H9 (cell line): ENCODE measurements at regions not wholly inside any gene's neighbourhood (a gene's known extent, or its start where the extent isn't known, plus 50 kb on each side); places are given as distances from the start of the nearest gene placed in this dataset.
"Not testable (repeated sequence)": the region's sequence is repeated elsewhere in the genome, so short reads cannot be mapped to it uniquely, and the experiment has no call there.

Experiments
- DNase-seq: peaks from one replicate; pipeline ENCODE4 v3.0.0-alpha.2; 2017
- H2AFZ ChIP-seq: one replicate; pipeline ENCODE4 v1.6.1; 2013; ENCODE audit warnings: mild to moderate bottlenecking, low read length, control low read depth, moderate library complexity
- H2AK5ac ChIP-seq: 2 replicates; pipeline ENCODE4 v1.6.1; 2013; ENCODE audit warnings: low read length, control low read depth, mixed read lengths; ENCODE audit not compliant: insufficient read length
- H2BK120ac ChIP-seq: one replicate; pipeline ENCODE4 v1.6.1; 2013; ENCODE audit warnings: low read depth, mild to moderate bottlenecking, low read length, control low read depth, inconsistent platforms; ENCODE audit not compliant: poor library complexity, severe bottlenecking
- H2BK12ac ChIP-seq: 2 replicates; pipeline ENCODE4 v1.6.1; 2013; ENCODE audit warnings: low read length, control low read depth, mixed read lengths, low read depth; ENCODE audit not compliant: insufficient read length
- H2BK15ac ChIP-seq: 2 replicates; pipeline ENCODE4 v1.6.1; 2013; ENCODE audit warnings: low read depth, low read length, control low read depth
- H2BK20ac ChIP-seq: one replicate; pipeline ENCODE4 v1.6.1; 2013; ENCODE audit warnings: low read depth, mild to moderate bottlenecking, low read length, control low read depth, inconsistent platforms; ENCODE audit not compliant: poor library complexity, severe bottlenecking
- H2BK5ac ChIP-seq: 2 replicates; pipeline ENCODE4 v1.6.1; 2013; ENCODE audit warnings: low read length, control low read depth, mixed read lengths; ENCODE audit not compliant: insufficient read length
- H3K14ac ChIP-seq: 2 replicates; pipeline ENCODE4 v1.6.1; 2013; ENCODE audit warnings: low read length, control low read depth; ENCODE audit not compliant: insufficient read depth
- H3K18ac ChIP-seq: 2 replicates; pipeline ENCODE4 v1.6.1; 2013; ENCODE audit warnings: low read depth, mild to moderate bottlenecking, mixed read lengths, low read length, control low read depth; ENCODE audit not compliant: insufficient read length
- H3K23ac ChIP-seq: 2 replicates; pipeline ENCODE4 v1.6.1; 2013; ENCODE audit warnings: low read length, control low read depth, mixed read lengths, low read depth; ENCODE audit not compliant: insufficient read length
- H3K23me2 ChIP-seq: 2 replicates; pipeline ENCODE4 v1.6.1; 2013; ENCODE audit warnings: low read depth, mild to moderate bottlenecking, mixed read lengths, low read length, control low read depth; ENCODE audit not compliant: insufficient read length, poor library complexity, severe bottlenecking
- H3K27ac ChIP-seq: 2 replicates; pipeline ENCODE4 v1.5.1; 2013; ENCODE audit warnings: low read length, control low read depth, mixed read lengths, low read depth; ENCODE audit not compliant: insufficient read length
- H3K27me3 ChIP-seq: 2 replicates; pipeline ENCODE4 v1.6.1; 2013; ENCODE audit warnings: low read length, control low read depth, inconsistent platforms; ENCODE audit not compliant: insufficient read depth
- H3K4ac ChIP-seq: 2 replicates; pipeline ENCODE4 v1.6.1; 2013; ENCODE audit warnings: low read depth, mild to moderate bottlenecking, control low read depth, inconsistent platforms, low read length, moderate library complexity
- H3K4me1 ChIP-seq: 2 replicates; pipeline ENCODE4 v1.6.1; 2013; ENCODE audit warnings: low read length, control low read depth, inconsistent platforms; ENCODE audit not compliant: insufficient read depth
- H3K4me2 ChIP-seq: 2 replicates; pipeline ENCODE4 v1.6.1; 2013; ENCODE audit warnings: low read length, control low read depth, mixed read lengths; ENCODE audit not compliant: insufficient read length, insufficient read depth
- H3K56ac ChIP-seq: 2 replicates; pipeline ENCODE4 v1.6.1; 2013; ENCODE audit warnings: low read depth, mild to moderate bottlenecking, mixed read lengths, low read length, control low read depth; ENCODE audit not compliant: insufficient read length
- H3K79me1 ChIP-seq: 2 replicates; pipeline ENCODE4 v1.6.1; 2013; ENCODE audit warnings: low read depth, mild to moderate bottlenecking, moderate library complexity, low read length, control low read depth, inconsistent platforms; ENCODE audit not compliant: insufficient read depth, poor library complexity, severe bottlenecking
- H3K79me2 ChIP-seq: 2 replicates; pipeline ENCODE4 v1.6.1; 2013; ENCODE audit warnings: low read length, control low read depth, inconsistent platforms; ENCODE audit not compliant: insufficient read depth
- H3K9ac ChIP-seq: 2 replicates; pipeline ENCODE4 v1.6.1; 2013; ENCODE audit warnings: low read length, control low read depth, mixed read lengths; ENCODE audit not compliant: insufficient read length; ENCODE audit errors: extremely low read depth
- H3K9me3 ChIP-seq: one replicate; pipeline ENCODE4 v1.6.1; 2013; ENCODE audit warnings: low read depth, low read length, inconsistent platforms; ENCODE audit not compliant: control insufficient read depth
- H3T11ph ChIP-seq: one replicate; pipeline ENCODE4 v1.6.1; 2013; ENCODE audit warnings: mild to moderate bottlenecking, low read length, control low read depth, inconsistent platforms
- H4K20me1 ChIP-seq: one replicate; pipeline ENCODE4 v1.6.1; 2013; ENCODE audit not compliant: control insufficient read depth, insufficient read length, insufficient read depth
- H4K5ac ChIP-seq: 2 replicates; pipeline ENCODE4 v1.6.1; 2013; ENCODE audit warnings: low read depth, mild to moderate bottlenecking, mixed read lengths, low read length, control low read depth; ENCODE audit not compliant: insufficient read length
- H4K8ac ChIP-seq: replicated peaks from 2 replicates; pipeline ENCODE4 v1.6.1; 2013; ENCODE audit warnings: low read length, control low read depth, mixed read lengths, low read depth; ENCODE audit not compliant: insufficient read length
- H4K91ac ChIP-seq: 2 replicates; pipeline ENCODE4 v1.6.1; 2013; ENCODE audit warnings: low read depth, mild to moderate bottlenecking, moderate library complexity, mixed read lengths, low read length, control low read depth; ENCODE audit not compliant: insufficient read length
- H3K27ac Mint-ChIP-seq, 3 experiments: 2 replicates in 2 of 3; 3 replicates in 1 of 3; pipeline ENCODE4 v1.8.0; 2020 to 2021; ENCODE audit warnings: mixed read lengths in 3 of 3, mild to moderate bottlenecking in 1 of 3, moderate library complexity in 1 of 3
- H3K27me3 Mint-ChIP-seq: 2 replicates; pipeline ENCODE4 v1.8.0; 2021; ENCODE audit warnings: low read depth, mild to moderate bottlenecking, moderate library complexity, mixed read lengths
- H3K36me3 Mint-ChIP-seq, 3 experiments: 2 replicates in 2 of 3; 3 replicates in 1 of 3; pipeline ENCODE4 v1.8.0; 2020 to 2021; ENCODE audit warnings: low read depth in 3 of 3, mixed read lengths in 3 of 3; ENCODE audit not compliant: insufficient read depth in 1 of 3
- H3K4me1 Mint-ChIP-seq, 2 experiments: 2 replicates each; pipeline ENCODE4 v1.8.0; 2020; ENCODE audit warnings: mixed read lengths in 2 of 2
- H3K4me3 Mint-ChIP-seq, 2 experiments: 2 replicates in 1 of 2; 3 replicates in 1 of 2; pipeline ENCODE4 v1.8.0; 2020 to 2021; ENCODE audit warnings: mild to moderate bottlenecking in 2 of 2, mixed read lengths in 2 of 2, moderate library complexity in 1 of 2
- H3K9me3 Mint-ChIP-seq, 2 experiments: 2 replicates in 1 of 2; 3 replicates in 1 of 2; pipeline ENCODE4 v1.8.0; 2020; ENCODE audit warnings: mild to moderate bottlenecking in 2 of 2, mixed read lengths in 2 of 2, moderate library complexity in 1 of 2
- WGBS: extraction: QIAGEN DNeasy Blood & Tissue Kit; methylation state at CpG from one replicate; pipeline ENCODE4 v1.1.7; 2013; ENCODE audit warnings: missing lambda C conversion rate, low lambda C conversion rate, mixed read lengths; ENCODE audit not compliant: insufficient read length; ENCODE audit errors: extremely low coverage; 5-methylcytosine and 5-hydroxymethylcytosine counted together

GRCh38 chr16:31581065-31581464 lies 53.4 kb downstream of the AHSP start:
- not testable (repeated sequence) for H3K27ac ChIP-seq, H3K27ac Mint-ChIP-seq, H4K91ac ChIP-seq, H2BK15ac ChIP-seq, H3K79me2 ChIP-seq, H3K18ac ChIP-seq, H3K23me2 ChIP-seq, H3K4me3 Mint-ChIP-seq, H3T11ph ChIP-seq, H3K4me1 ChIP-seq, H2AK5ac ChIP-seq, H3K4me2 ChIP-seq, H2BK12ac ChIP-seq, H4K8ac ChIP-seq, H3K4me1 Mint-ChIP-seq, H3K27me3 ChIP-seq, H2BK5ac ChIP-seq, H2BK20ac ChIP-seq, H2BK120ac ChIP-seq, H2AFZ ChIP-seq, DNase-seq, H3K9ac ChIP-seq, H3K4ac ChIP-seq, H4K5ac ChIP-seq, H3K23ac ChIP-seq, H3K14ac ChIP-seq, H3K56ac ChIP-seq, H4K20me1 ChIP-seq, H3K79me1 ChIP-seq, H3K27me3 Mint-ChIP-seq
- WGBS = no CpG with 5 or more reads among the region's 2 CpGs
- H3K36me3 Mint-ChIP-seq = peaks cover 5 to 20% (median 11%) of the 10 kb centered on the region in 3 experiments
- H3K9me3 ChIP-seq = peaks cover 39% of the 10 kb centered on the region
- peaks cover 76 to 80% of the 10 kb centered on the region in 2 experiments for H3K9me3 Mint-ChIP-seq

GRCh38 chr16:31601737-31602384 lies 74.2 kb downstream of the AHSP start:
- not testable (repeated sequence) for H3K4me1 ChIP-seq, H2BK5ac ChIP-seq, H2AK5ac ChIP-seq, H2BK15ac ChIP-seq, H3K27ac ChIP-seq, H3K14ac ChIP-seq, H3K4me3 Mint-ChIP-seq, H3K79me2 ChIP-seq, H3K79me1 ChIP-seq, H3K27me3 ChIP-seq, H3T11ph ChIP-seq, H2BK20ac ChIP-seq, H3K23me2 ChIP-seq, H4K8ac ChIP-seq, H3K23ac ChIP-seq, H3K27me3 Mint-ChIP-seq, H4K91ac ChIP-seq, H3K4me2 ChIP-seq, H2BK12ac ChIP-seq, H2AFZ ChIP-seq, H3K4me1 Mint-ChIP-seq, H2BK120ac ChIP-seq, H3K18ac ChIP-seq, H3K27ac Mint-ChIP-seq, DNase-seq, H4K5ac ChIP-seq, H3K9ac ChIP-seq, H4K20me1 ChIP-seq, H3K4ac ChIP-seq, H3K56ac ChIP-seq
- H3K9me3 Mint-ChIP-seq = peaks cover 81 to 84% of the 10 kb centered on the region in 2 experiments
- peaks cover 34% of the 10 kb centered on the region for H3K9me3 ChIP-seq
- peaks cover 3 to 37% (median 4%) of the 10 kb centered on the region in 3 experiments; a peak in 5 of 7 replicates for H3K36me3 Mint-ChIP-seq
- no CpG with 5 or more reads among the region's 9 CpGs for WGBS
